NCI-H2107 treated with DMSO at 0.1 percent for 48 hours (cell line): ENCODE measurements at regions not wholly inside any gene's neighbourhood (a gene's known extent, or its start where the extent isn't known, plus 50 kb on each side); places are given as distances from the start of the nearest gene placed in this dataset.
"Not testable (repeated sequence)": the region's sequence is repeated elsewhere in the genome, so short reads cannot be mapped to it uniquely, and the experiment has no call there.

ENCODE experiments used
- DNase-seq: peaks from one replicate; lab custom pipeline; 2025; ENCODE audit not compliant: unreplicated experiment; lab: John Stamatoyannopoulos, UW

DNA sequence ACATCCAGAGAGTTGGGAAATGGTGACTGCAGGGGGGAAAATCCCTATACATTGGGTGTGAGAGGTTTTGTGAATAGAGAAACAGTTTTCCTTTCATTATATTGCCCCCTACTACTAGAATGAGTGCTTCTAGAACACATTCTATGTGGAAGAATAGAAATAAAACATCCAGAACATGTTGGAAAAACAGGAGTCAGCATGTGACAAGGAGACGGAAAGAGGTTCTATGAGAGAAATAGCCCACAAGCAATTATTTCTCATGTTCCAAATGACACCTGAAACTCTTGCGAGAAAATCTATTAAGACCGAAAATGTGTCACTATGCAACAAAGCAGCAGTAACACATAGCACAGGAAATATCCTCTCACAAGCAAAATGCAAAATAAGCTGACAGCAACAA is 202.7 kb upstream of the SPOPL start:
- DNase-seq, result no peak

DNA sequence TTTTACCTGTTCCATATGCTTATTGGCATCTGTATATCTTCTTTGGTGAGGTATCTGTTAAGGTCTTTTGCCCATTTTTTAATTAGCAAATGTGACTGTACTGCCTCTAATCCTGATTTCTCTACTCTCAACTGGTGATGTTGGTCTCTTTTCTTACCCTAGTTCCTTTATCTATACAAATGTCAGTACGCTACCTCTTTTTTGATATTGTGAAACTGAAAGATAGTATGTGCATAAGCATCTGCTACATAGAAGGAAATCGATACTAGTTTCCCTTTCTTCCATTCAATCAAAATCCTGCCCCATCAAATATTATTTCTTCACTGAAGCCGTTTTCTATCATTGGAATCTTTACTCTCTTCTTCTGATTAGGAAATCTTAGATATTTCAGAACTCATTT is 194.9 kb upstream of the SPOPL start:
- DNase-seq, result no peak

DNA sequence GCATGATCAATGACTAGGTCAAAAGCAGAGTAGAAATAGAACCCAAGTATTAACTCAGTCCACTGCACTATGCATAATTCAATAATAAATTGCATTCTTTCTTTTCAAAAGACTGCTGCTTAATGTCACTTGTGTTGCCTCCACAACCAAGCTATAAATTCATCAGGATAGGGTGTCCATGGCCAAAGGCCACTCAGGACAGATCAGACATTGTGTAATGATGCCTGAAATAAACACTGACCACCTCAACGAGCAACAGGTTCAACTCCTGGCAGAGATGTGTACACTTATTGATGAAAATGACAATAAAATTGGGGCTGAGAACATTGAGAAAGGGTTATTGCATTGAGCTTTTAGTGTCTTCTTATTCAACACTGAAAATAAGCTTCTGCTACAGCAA is 194.5 kb upstream of the SPOPL start:
- no peak for DNase-seq

DNA sequence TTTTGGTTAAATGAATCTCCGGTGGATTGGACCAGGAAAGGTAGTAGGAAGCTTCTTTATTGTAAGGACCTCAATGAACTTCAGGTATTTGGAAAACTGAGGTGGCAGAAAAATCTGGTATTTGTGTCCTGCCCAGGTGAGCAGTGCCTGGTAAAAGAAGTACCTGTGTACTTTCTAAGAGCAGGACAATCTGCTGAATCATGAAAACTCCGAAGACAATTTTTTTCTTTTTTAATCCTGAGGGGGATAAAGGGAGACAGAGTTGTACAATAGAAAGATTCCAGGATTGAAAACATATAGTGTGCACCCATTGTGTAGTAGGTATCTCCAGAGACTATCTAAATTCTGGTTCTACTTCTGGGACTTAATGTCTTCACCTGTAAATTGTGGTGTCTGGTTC is 191.8 kb upstream of the SPOPL start:
- DNase-seq, result no peak

DNA sequence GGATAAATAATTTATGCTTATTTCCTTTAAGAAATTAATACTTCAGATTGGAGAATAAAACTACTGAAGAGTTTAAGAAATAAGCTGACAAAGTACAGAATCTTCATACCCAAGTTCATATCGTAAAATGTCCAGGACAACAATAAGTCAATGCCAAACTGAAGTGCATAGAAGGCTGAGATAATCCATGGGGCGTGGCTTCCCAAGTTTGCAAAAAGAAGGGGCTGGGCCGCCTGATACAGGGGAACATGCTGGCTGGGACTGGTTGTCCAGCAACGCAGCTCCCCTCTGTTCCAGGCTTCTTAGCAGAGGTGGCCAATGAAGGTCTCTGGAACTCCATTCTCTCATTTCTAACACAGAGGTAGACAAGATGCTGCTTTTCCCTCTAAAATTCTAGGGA is 189.5 kb upstream of the SPOPL start:
- no peak for DNase-seq

DNA sequence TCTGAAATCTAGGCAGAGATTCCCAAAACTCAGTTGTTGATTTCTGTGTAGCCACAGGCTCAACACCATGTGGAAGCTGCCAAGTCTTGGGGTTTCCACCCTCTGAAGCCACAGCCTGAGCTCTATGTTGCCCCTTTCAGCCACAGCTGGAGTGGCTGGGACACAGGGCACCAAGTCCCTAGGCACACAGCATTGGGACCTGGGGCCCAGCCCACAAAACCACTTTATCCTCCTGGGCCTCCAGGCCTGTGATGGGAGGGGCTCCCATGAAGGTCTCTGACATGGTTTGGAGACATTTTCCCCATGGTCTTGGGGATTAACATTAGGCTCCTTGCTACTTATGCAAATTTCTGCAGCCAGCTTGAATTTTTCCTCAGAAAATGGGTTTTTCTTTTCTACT is 186.0 kb upstream of the SPOPL start:
- not testable (repeated sequence) for DNase-seq

DNA sequence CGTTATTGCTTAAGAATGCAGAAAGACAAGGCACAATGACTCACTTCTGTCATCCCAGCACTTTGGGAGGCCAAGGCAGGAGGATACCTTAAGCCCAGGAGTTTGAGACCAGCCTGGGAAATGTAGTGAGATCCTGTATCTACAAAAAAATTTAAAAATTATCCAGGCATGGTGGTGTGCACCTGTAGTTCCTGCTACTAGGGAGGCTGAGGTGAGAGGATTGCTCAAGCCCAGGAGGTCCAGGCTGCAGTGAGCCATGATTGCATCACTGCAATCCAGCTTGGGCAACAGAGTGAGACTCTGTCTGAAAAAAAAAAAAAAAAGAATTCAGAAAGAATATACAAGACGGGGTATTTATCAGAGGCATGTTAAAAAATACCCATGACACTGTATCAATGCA is 182.0 kb upstream of the SPOPL start:
- no peak for DNase-seq

DNA sequence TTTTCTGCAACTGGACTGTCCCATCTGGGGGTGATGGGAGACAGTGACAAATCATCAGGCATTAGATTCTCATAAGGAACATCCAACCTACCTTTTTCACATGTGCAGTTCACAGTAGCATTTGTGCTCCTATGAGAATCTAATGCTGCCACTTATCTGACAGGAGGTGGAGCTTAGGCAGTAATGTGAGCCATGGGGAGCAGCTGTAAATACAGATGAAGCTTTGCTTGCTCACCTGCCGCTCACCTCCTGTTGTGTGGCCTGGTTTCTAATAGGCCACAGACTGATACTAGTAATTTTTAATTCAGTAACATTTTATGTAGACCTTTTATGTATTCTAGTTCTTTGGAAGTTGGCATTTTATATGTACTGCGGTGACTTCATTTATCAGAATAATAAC is 180.1 kb upstream of the SPOPL start:
- DNase-seq, result peak; percentile 70

DNA sequence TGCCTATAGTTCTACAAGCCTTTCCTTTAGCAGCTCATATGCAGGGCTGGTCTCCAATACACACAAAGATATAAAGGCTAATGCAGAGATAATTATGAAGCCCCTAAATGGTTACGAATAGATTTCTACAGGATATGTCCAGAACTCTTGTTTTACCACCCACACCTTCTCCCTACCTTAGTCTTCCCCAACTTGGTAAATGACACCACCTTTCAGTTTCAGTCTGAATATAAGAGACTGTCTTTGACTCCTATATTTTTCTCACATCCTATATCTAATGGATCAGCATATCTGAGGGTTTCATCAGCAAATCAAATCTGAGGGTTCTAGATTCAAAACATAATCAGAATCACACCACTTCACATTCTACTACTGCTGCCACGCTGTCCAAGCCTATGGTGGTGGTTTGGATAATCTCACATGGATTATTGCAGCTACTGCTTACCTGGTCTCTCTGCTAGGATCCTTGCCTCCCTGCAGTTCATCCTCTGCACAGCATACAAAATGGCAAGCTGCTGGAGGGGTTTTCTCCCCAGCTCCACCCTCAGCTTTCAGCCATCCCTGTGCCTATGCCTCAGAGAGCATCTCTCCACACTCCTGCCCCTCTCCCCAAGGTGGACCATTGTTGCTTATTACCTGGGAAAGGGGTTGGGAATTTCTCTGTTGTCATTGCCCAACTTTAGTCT is 178.0 kb upstream of the SPOPL start:
- DNase-seq, result no peak

DNA sequence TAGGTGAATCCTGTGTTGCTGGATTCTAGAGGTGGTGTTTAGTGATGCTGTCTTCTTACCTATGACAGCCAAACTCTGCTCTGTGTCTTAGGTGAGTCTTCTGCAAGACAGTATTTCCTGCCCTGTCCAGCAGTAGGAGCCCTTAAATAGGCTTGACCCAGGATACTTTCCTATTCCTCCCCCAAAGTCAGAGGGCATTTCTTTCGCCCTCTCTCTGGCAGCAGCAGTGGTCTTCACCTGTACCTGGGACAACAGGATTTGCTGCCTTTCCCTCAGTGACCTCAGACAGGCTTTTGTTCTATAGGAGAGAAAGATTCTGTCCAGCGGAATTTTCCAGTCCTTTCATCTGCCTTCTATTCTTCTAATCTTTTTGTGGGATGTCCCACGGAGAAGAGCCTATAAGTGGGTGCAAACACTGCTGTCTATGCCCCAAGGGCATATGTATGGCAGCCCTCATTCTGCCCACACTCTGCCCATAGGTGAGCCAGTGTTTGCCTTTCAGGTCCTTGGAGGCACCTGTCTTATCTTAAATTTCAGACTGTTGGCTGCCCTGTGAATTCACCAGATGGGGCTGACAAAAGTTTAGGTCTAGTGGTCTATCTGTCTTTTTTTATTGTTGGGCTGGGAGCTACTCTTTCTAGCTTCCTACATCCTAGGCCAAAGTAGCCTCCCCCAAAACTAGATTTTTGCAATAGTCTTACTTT is 177.3 kb upstream of the SPOPL start:
- no peak for DNase-seq

DNA sequence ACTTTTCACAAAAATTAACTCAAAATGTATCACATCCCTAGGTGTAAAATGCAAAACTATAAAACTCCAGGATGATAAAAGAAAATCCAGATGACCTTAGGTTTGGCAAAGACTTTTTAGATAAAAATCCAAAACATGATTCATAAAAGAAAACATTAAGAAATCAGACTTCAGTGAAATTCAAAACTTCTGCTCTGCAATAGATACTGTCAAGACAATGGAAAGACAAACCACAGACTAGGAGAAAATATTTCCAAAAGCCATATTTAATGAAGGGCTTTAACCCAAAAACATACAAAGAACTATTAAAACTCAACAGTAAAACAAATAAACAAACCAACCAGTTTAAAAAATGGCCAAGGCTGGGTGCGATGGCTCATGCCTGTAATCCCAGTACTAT is 173.6 kb upstream of the SPOPL start:
- no peak for DNase-seq

DNA sequence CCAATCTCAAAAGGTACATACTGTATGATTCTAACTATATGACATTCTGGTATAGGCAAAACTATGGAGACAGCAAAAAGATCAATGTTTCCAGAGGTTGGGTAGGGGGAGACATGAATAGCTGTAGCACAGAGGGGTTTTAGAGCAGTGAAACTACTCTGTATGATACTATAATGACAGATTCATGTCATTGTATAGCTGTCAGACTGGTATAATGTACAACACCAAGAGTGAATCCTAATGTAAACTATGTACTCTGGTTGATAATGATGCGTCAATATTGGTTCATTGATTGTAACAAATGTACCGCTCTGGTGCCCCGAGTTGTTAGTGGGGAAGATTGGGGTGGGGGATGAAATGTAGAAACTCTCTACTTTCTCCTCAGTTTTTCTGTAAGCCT is 172.4 kb upstream of the SPOPL start:
- no peak for DNase-seq

DNA sequence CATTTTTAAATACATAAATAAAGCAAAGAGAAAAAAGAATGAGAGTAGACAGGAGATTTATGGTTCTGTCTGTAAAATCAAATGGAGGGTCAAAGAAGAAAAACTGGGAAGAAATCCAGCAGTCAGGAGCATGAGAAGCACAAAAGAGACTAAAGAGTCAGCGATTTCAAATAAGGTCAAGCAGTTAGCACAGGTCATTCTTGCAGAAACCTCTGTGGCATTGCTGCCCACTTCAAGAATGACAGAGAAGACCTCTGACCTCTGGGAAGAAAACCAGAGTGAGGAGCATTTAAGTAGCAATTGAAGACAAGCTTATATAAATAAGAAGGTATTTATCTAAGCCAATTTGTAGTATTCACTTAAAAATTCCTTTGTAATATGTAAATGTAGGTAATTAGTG is 172.0 kb upstream of the SPOPL start:
- DNase-seq, result no peak

DNA sequence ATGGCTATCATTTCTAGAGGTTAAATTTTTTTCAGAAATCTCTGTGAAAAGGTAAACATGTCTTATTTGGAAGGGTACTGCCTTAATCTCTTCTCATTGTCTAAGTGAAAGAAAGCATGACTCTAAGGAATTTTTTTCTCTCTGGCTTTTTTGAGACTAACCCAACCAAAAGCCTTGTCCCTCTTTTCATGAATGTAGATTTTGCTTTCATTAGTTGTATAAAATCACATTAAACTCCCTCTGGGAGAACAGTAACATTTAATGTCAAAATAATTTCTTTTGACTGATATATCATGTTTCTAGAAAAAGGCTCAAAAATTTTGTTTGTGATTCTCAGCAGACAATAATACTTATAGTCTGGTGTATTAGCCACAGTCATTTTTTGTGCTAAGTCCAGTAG is 168.4 kb upstream of the SPOPL start:
- no peak for DNase-seq

DNA sequence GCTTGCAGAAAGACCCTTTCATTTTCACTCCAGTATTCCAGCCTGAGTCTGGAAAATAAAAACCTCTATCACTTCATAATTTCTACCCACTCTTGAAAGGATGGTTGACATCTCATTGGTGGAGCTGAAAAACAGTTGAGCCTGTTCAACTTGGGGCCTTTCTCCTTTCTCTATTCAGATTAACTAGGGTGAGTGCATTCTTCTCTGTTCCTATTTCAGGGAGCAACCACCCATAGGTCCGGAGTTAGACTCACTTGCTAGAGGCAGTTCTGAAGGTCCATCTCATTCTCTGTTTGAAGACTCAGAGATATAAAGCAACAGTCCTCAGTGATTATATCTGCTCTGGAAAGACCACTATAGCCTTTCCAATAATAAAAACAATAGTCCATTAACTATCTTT is 167.9 kb upstream of the SPOPL start:
- DNase-seq, result no peak

DNA sequence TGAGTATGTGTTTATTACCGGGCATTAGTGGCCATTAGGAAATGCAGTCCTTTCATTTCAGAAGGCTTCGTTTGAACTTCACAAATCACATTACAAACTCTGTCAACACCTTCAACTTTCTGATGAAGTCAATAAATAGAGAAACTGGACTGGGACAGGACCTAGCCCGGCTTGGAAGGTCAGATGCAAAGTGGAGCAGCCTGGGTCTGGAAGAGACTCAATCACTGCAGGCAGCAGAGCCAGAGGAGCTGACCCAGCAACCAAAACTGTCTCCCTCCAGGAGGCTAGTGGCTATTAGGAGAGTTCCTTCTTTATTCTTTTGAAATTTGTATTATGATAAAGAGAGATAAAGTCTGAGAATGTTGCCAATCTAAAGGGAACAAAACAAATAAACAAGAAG is 167.2 kb upstream of the SPOPL start:
- no peak for DNase-seq

DNA sequence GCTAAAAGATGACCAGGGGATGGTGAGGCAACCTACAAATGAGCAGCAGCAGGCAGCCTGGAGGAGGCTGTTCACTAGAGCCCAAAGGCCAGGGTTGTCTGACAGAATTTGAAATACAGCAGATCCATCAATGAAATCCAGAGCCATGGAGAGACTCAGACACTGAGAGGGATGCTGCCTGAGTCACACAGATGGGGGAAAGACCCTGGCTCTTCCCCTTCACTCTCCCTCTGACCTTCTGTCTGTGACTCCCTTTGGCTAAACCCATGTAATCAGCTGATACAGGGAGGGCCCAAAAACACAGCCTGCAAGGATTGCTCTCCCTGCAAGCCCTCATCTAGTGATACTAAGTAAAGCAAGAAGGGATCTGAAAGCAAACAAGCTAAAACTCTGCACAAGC is 166.5 kb upstream of the SPOPL start:
- no peak for DNase-seq

DNA sequence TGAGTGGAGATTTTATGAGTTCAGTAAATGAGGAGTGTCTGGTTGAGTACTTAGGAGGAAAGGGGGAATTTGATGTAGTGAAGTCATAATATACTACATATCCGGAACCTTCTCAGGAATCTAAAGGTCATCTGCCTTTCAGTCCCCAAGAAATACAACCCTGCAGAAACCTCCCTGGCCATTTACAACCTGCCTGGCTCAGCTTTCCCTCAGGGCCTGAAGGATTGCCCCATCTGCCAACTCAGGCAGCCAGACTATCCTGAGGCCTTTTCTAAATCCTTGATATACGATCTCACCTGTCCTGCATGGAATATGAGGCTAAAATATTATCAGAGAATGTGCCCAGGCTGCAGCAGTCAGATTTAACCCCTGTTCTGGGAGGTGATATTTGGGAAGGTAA is 165.4 kb upstream of the SPOPL start:
- DNase-seq, result no peak

DNA sequence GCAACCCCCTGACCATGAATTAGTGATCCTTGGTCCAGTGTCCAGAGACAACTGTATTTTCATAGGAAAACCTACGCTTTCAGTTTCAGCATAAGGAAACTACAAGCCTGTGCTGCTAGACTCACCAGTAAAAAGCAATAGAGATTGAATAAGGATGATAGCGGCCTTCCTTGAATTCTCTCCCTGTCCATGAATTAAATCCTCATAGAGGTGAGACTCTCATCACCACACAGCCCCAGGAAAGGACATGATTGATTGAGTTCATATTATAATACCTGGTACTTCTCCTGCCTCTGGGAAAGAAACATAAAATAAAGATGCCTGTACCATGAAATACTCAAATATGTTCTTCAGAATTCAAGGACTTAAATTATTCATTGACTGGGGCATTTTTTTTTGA is 146.3 kb upstream of the SPOPL start:
- no peak for DNase-seq

DNA sequence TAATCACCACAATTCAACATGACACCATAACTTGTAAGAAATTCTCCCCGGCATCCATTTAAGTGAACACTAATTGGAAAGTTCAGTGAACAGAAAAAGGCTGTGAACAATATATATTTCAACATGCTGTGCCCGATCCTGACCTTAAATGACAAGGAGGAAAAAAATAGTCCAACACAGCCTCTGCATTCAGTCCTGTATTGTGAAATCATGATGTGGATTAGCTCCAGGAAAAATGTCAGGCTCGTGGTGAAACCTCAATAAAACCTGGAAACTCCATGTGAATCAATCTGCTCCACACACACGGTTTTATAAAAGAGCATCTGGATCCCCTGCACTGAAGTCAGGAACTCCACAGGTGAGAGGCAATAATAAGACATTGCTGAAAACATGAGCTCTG is 145.4 kb upstream of the SPOPL start:
- no peak for DNase-seq

DNA sequence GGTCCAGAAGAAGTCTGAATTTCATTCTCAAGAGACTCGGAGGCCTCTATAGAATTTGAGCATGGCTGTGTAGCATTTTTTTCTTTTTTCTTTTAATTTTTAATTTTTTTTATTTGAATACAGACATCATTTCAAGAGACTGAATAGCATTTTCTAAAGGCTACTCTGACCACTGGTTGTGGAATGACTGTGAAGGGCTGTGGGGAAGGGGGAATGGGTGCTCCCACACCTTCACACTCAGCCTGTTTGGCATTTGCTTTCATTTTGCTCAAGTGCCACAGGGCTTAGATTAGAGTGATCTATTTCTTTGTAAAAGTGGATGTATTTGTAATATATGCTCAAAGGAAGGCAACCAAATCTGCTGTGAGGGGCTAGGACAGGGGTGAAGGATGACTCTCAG is 142.0 kb upstream of the SPOPL start:
- DNase-seq, result no peak

DNA sequence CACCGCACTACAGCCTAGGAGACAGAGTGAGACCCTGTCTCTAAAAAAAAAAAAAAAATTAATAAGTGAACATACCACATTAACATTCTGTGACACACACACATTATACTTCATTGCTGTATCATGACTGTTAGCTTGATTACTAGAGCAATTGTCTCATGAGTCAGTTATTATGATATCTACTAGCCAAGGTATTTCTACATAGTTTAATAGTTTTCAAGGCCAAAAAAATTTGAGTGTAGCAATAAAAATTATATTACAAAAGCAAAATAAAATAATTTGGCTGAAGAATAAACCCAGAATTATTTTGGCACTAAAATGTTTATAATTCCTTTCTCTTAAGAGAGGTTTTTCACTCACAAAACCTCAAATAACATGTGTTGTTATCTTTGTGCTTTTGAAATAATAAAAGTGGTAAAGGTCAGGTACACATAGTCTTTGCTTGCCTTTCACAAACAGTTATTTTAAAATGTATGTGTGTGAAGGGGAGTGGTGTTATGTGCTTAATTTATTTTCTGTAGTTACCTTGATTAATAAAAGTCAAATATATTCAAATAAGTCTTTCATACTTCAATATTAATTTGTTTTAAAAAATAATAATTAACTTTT is 136.9 kb upstream of the SPOPL start:
- no peak for DNase-seq

DNA sequence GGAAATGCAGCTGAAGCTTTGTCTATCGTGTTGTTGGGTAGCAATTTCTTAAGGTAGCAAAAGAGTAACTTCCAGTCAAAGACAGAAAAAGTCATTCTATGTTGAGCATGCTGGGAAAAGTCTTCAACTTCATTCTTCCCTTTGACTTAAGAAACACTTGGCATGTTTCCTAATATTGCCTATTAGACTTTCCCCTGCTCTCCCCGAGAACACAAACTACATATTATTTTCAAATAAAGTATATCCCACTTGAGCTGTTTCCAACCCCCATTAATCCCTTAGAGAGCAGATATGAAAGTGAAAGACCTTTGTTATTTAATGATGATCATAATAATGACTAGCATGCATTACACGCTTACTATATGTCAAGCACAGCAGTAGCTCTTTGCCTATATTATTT is 136.0 kb upstream of the SPOPL start:
- DNase-seq, result no peak
